Peyer's patch (tissue), 4 donors: ENCODE measurements at regions not wholly inside any gene's neighbourhood (a gene's known extent, or its start where the extent isn't known, plus 50 kb on each side); places are given as distances from the start of the nearest gene placed in this dataset.

Source experiments
- CTCF ChIP-seq, 6 experiments: fragments of 450-650 bp in 4 of 6; fragments of 200-600 bp in 2 of 6; sonication (generic) in 1 of 6; IDR thresholded peaks; one replicate each; pipeline ENCODE4 v1.5.1; 2017 to 2019; ENCODE audit warnings: antibody characterized with exemption in 6 of 6, mild to moderate bottlenecking in 3 of 6, moderate library complexity in 1 of 6
- POLR2A ChIP-seq, 2 donors: fragments of 450-650 bp; IDR thresholded peaks; one replicate each; pipeline ENCODE4 v1.5.1; 2017; ENCODE audit warnings: antibody characterized with exemption in 2 of 2, mild to moderate bottlenecking in 2 of 2, moderate library complexity in 2 of 2

- TF ChIP-seq CTCF (IDR thresholded peaks at IDR 0.05) (no peak), POLR2A (IDR thresholded peaks at IDR 0.05) (no peak)
These were observed 106.4 kb downstream of the SCP2D1 start for GRCh38 chr20:18919996-18920395.
